Ovary (tissue), 7 donors: ENCODE measurements at regions not wholly inside any gene's neighbourhood (a gene's known extent, or its start where the extent isn't known, plus 50 kb on each side); places are given as distances from the start of the nearest gene placed in this dataset.

Experiments used
- DNase-seq, 5 donors: peaks; one replicate each; pipeline ENCODE4 v3.0.0-alpha.2; 2019 to 2020
- H3K27ac ChIP-seq, 2 donors: fragments of 200-600 bp; one replicate each; pipeline versions ENCODE4 v1.5.1 to v1.8.0; 2019 to 2022
- H3K27me3 ChIP-seq: fragments of 200-600 bp; one replicate; pipeline ENCODE4 v1.8.0; 2022
- H3K36me3 ChIP-seq: fragments of 200-600 bp; sonication (generic); one replicate; pipeline ENCODE4 v1.5.1; 2019
- H3K4me1 ChIP-seq: one replicate; pipeline ENCODE4 v1.8.1; 2013; ENCODE audit warnings: mild to moderate bottlenecking, moderate library complexity; ENCODE audit not compliant: insufficient read depth
- H3K4me3 ChIP-seq: fragments of 200-600 bp; sonication (generic); one replicate; pipeline ENCODE4 v1.5.1; 2017
- H3K9me3 ChIP-seq, 2 donors: fragments of 200-600 bp in 1 of 2; sonication (generic) in 1 of 2; one replicate each; pipeline versions ENCODE4 v1.5.1 to v1.8.1; 2013 to 2019; ENCODE audit warnings: mild to moderate bottlenecking in 1 of 2, moderate library complexity in 1 of 2
- EP300 ChIP-seq: sonication (generic); formaldehyde crosslinking; IDR thresholded peaks from one replicate; pipeline ENCODE4 v1.6.1; 2017; ENCODE audit warnings: antibody characterized with exemption
- POLR2A ChIP-seq: fragments of 450-650 bp; IDR thresholded peaks from one replicate; pipeline ENCODE4 v1.6.1; 2017; ENCODE audit warnings: antibody characterized with exemption, mild to moderate bottlenecking, moderate library complexity
- WGBS, 3 donors: extraction: QIAGEN DNeasy Blood & Tissue Kit in 1 of 3; methylation state at CpG; one replicate each; pipeline versions ENCODE4 v1.1.5 to v1.1.7; 2013 to 2017; 5-methylcytosine and 5-hydroxymethylcytosine counted together
- intact Hi-C, 4 donors: fragments of 100-400 bp; cut with DNase I; formaldehyde crosslinking; loops; one replicate each; pipeline versions ENCODE4 v1.11.0 to v1.15.1; 2022 to 2023
- TF ChIP-seq, protein P1 (sequence below), 3 donors: fragments of 450-650 bp in 2 of 3; fragments of 200-600 bp in 1 of 3; IDR thresholded peaks; one replicate each; pipeline versions ENCODE4 v1.5.1 to v1.8.0; 2016 to 2022; ENCODE audit warnings: antibody characterized with exemption in 3 of 3, mild to moderate bottlenecking in 1 of 3
- donor health status: DM: no; HTN: no; CAD: no; lungs with moderate emphysema.
- donor health status: DM: no; HTN: no; CAD: no.
- donor health status: Bipolar disorder and iron deficiency.
- donor health status: DM: no; HTN: no; CAD: no.
- donor health status: DM: yes; HTN: yes; CAD: no.

DNA sequence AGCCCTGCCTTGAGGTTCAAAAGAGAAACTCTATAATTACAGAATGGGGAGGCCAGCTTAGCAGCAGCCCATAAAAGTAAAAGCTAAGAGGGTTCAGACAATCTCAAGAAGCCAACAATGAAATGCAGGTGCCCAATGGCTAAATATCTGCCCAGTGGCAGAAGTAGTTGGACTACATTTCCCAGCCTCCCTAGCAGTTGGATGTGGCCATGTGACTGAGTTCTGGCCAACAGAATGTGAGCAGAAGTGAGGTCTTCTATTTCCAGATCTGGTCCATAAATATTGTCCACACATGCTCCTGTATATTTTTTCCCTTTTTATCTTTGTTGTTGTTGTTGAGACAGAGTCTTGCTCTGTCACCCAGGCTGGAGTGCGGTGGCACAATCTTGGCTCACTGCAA lies 127.9 kb upstream of the NHS start:
- WGBS, 3 donors, result 91 to 97% (median 97%) methylated on average over 1 of the region's 1 CpG
- intact Hi-C loops, result loop anchor here in 2 of 4 donors (5.0 to 10.0 kb wide), 4 partner anchors 118 to 435 kb away; partner anchors contain the start of gene NHS (in 1 of the 2)

DNA sequence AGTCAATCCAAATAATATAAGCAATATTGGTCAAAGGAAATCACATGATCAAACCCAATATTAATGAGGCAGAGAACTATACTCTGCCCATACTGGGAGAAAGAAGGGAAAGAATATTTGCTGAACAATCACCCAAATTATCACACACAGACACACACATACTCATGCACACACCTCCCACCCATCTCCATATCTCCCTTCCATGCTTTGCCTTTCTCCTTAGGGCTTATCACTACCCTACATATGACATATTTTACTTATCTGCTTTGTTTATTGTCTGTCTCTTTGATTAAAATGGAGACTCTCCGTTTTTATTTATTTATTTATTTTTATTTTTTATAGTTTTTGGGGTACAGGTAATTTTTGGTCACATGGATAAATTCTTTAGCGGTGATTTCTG lies 112.9 kb upstream of the NHS start:
- Histone ChIP-seq H3K27ac (no peak overlapping the region), H3K36me3 (no peaks in the 10 kb centered on the region), H3K27me3 (no peaks in the 10 kb centered on the region), H3K9me3 (no peaks in the 10 kb centered on the region), H3K4me1 (no peaks in the 10 kb centered on the region), H3K4me3 (no peak overlapping the region)
- intact Hi-C loops, result no loop called here
- 56 to 65% (median 61%) methylated on average over 2 of the region's 2 CpGs for WGBS, 3 donors
- no peak for DNase-seq
- TF ChIP-seq EP300 (no peak), POLR2A (no peak)
- TF ChIP-seq, protein P1, sequence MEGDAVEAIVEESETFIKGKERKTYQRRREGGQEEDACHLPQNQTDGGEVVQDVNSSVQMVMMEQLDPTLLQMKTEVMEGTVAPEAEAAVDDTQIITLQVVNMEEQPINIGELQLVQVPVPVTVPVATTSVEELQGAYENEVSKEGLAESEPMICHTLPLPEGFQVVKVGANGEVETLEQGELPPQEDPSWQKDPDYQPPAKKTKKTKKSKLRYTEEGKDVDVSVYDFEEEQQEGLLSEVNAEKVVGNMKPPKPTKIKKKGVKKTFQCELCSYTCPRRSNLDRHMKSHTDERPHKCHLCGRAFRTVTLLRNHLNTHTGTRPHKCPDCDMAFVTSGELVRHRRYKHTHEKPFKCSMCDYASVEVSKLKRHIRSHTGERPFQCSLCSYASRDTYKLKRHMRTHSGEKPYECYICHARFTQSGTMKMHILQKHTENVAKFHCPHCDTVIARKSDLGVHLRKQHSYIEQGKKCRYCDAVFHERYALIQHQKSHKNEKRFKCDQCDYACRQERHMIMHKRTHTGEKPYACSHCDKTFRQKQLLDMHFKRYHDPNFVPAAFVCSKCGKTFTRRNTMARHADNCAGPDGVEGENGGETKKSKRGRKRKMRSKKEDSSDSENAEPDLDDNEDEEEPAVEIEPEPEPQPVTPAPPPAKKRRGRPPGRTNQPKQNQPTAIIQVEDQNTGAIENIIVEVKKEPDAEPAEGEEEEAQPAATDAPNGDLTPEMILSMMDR (IDR thresholded peaks at IDR 0.05), result no peak

More for the DNA sequence above, 127.9 kb upstream of the NHS start:
- no peak overlapping the region for H3K4me3 ChIP-seq
- no peaks in the 10 kb centered on the region for H3K36me3 ChIP-seq
- H3K27ac ChIP-seq, result no peak overlapping the region
- DNase-seq, result no peak
- no peaks in the 10 kb centered on the region for H3K4me1 ChIP-seq
- TF ChIP-seq, protein P1 (IDR thresholded peaks at IDR 0.05), result no peak
- H3K27me3 ChIP-seq, result no peaks in the 10 kb centered on the region
- no peaks in the 10 kb centered on the region for H3K9me3 ChIP-seq

DNA sequence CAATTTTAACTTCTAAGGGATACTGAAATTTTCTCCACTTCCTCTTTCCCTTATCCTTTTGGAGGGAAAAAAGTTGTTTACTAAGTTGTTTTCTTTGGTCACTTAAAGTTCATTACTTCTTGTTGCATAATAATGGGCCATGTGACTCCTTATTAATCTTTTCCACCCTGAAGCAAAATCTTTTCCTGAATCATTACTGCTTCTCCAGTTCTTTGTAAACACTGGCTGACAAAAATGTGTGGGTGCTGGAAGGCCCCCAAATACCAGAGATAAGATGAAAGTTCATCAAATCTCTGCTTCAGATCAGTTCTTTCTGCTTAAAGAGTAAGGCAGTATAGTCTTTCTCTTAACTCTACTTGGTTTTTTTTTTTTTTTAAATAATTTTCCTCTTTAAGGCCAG lies 108.9 kb upstream of the NHS start:
- TF ChIP-seq, protein P1 (IDR thresholded peaks at IDR 0.05), result no peak
- no peak for TF ChIP-seq POLR2A
- no peak for TF ChIP-seq EP300

DNA sequence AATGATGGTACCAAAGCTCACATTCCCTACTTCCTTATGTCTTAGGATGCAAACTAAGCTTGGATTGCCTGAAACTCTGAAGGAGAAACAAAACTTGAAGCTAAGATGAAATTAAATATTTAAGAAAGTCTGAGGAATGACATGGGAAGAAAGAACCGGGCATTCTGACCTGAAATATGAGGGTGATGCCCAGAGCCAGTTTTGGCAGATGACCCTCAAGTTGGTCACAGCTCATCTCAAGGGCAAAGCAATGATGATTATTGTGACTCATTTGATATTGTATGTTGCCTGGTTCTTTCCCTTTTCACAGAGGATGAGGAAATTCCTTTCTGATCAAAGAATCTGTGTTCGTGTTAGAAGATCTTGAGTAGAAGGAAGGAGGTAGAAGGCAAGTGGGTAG lies 96.0 kb upstream of the NHS start:
- no peaks in the 10 kb centered on the region for H3K4me1 ChIP-seq
- H3K27me3 ChIP-seq, result no peaks in the 10 kb centered on the region
- H3K9me3 ChIP-seq, result no peaks in the 10 kb centered on the region
- 63 to 75% (median 64%) methylated on average over 2 of the region's 2 CpGs for WGBS, 3 donors
- no peaks in the 10 kb centered on the region for H3K36me3 ChIP-seq
- no peak overlapping the region for H3K4me3 ChIP-seq
- intact Hi-C loops, result no loop called here
- no peak for DNase-seq
- no peak for TF ChIP-seq EP300
- no peak for TF ChIP-seq POLR2A
- TF ChIP-seq, protein P1 (IDR thresholded peaks at IDR 0.05), result no peak
- H3K27ac ChIP-seq, result no peak overlapping the region

More for the DNA sequence above, 108.9 kb upstream of the NHS start:
- Histone ChIP-seq H3K9me3 (no peaks in the 10 kb centered on the region), H3K27ac (no peak overlapping the region), H3K27me3 (no peaks in the 10 kb centered on the region), H3K36me3 (no peaks in the 10 kb centered on the region), H3K4me1 (no peaks in the 10 kb centered on the region), H3K4me3 (no peak overlapping the region)
- intact Hi-C loops, result no loop called here
- DNase-seq, result no peak

DNA sequence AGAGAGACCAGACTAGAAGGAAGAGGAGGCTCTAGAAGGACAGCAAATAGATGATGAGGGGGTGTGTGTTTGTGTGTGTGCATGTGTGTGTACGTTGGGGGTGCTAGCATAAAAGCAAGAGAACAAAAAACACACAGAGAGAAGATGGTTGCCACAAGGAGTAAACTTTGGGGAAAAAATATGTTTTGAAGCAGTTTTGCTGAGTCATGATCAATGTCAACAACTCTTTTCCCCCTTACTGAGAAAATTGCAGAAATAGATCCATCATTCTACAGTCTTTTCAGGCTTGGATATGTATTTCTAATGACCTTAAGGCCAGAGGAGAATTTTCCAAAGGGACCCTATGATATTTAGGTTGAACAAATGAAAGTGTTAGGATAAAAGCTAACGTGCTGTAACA lies 89.0 kb upstream of the NHS start:
- no peak for DNase-seq
- no peaks in the 10 kb centered on the region for H3K9me3 ChIP-seq
- H3K4me1 ChIP-seq, result no peaks in the 10 kb centered on the region
- TF ChIP-seq, protein P1 (IDR thresholded peaks at IDR 0.05), result no peak
- TF ChIP-seq POLR2A, result no peak
- TF ChIP-seq EP300, result no peak
- no peaks in the 10 kb centered on the region for H3K36me3 ChIP-seq
- no peak overlapping the region for H3K27ac ChIP-seq
- 58 to 64% (median 64%) methylated on average over 2 of the region's 2 CpGs for WGBS, 3 donors
- intact Hi-C loops, result no loop called here
- H3K4me3 ChIP-seq, result no peak overlapping the region
- H3K27me3 ChIP-seq, result no peaks in the 10 kb centered on the region
